ENCODE measurements at regions not wholly inside any gene's neighbourhood (a gene's known extent, or its start where the extent isn't known, plus 50 kb on each side); places are given as distances from the start of the nearest gene placed in this dataset.
"Not testable (repeated sequence)": the region's sequence is repeated elsewhere in the genome, so short reads cannot be mapped to it uniquely, and the experiment has no call there.

DNA sequence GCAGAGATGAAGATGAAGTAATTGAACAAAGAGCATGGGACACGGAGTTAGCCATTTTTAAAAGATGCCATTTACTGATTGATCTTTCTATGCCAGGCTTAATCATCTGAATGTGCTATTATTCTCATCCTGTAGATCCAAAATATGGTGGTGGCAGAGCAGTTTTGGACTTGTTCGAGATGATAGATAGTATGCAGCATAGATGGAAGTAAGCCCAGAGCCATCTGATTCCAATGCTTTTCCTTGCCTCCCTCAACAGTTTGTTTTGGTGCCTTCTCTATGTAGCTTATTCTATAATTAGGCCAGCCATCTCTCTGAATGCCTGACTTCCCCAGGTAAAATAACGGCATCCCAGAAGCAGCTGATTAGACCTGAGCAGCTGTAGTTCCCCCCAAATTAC lies 152.6 kb upstream of the CLNK start:
- no peak overlapping the region for H3K27ac ChIP-seq (replicated peaks)
- H3K27me3 ChIP-seq (ENCODE audit: low read depth), result no peaks in the 10 kb centered on the region
- intact Hi-C loops (cut with micrococcal nuclease), result no loop called here
- H3K4me3 ChIP-seq, result no peak overlapping the region
- no peaks in the 10 kb centered on the region for H3K36me3 ChIP-seq
- no peaks in the 10 kb centered on the region for H3K9me3 ChIP-seq (replicated peaks)
- no peak for DNase-seq
- TF ChIP-seq CTCF (IDR thresholded peaks at IDR 0.05; ENCODE audit: borderline replicate concordance), result no peak
- H3K4me1 ChIP-seq, result no peaks in the 10 kb centered on the region

- no peaks in the 10 kb centered on the region for H3K9me3 ChIP-seq (replicated peaks)
- no peaks in the 10 kb centered on the region for H3K4me1 ChIP-seq
- H3K36me3 ChIP-seq, result no peaks in the 10 kb centered on the region
- H3K27ac ChIP-seq (replicated peaks), result no peak overlapping the region
- intact Hi-C loops (cut with micrococcal nuclease), result no loop called here
- no peak for DNase-seq
- TF ChIP-seq CTCF (IDR thresholded peaks at IDR 0.05; ENCODE audit: borderline replicate concordance), result no peak
- H3K4me3 ChIP-seq, result no peak overlapping the region
- H3K27me3 ChIP-seq (ENCODE audit: low read depth), result peaks cover 6% of the 10 kb centered on the region
Observed at GRCh38 chr4:10832806-10833628, 148.4 kb upstream of the CLNK start.

- H3K9me3 ChIP-seq (replicated peaks), result no peaks in the 10 kb centered on the region
- no peaks in the 10 kb centered on the region for H3K4me1 ChIP-seq
- no peak for DNase-seq
- H3K27ac ChIP-seq (replicated peaks), result no peak overlapping the region
- intact Hi-C loops (cut with micrococcal nuclease), result no loop called here
- H3K4me3 ChIP-seq, result no peak overlapping the region
- H3K36me3 ChIP-seq, result no peaks in the 10 kb centered on the region
- no peak for TF ChIP-seq CTCF (IDR thresholded peaks at IDR 0.05; ENCODE audit: borderline replicate concordance)
- peaks cover 6% of the 10 kb centered on the region for H3K27me3 ChIP-seq (ENCODE audit: low read depth)
Observed at GRCh38 chr4:10831727-10832408, 147.3 kb upstream of the CLNK start.

- H3K9me3 ChIP-seq (replicated peaks); H3K4me3 ChIP-seq; H3K27ac ChIP-seq (replicated peaks); intact Hi-C loops (cut with micrococcal nuclease); H3K27me3 ChIP-seq (ENCODE audit: low read depth); H3K4me1 ChIP-seq; H3K36me3 ChIP-seq; DNase-seq: not testable (repeated sequence)
Observed at GRCh38 chr4:10828918-10829538, 144.5 kb upstream of the CLNK start.

DNA sequence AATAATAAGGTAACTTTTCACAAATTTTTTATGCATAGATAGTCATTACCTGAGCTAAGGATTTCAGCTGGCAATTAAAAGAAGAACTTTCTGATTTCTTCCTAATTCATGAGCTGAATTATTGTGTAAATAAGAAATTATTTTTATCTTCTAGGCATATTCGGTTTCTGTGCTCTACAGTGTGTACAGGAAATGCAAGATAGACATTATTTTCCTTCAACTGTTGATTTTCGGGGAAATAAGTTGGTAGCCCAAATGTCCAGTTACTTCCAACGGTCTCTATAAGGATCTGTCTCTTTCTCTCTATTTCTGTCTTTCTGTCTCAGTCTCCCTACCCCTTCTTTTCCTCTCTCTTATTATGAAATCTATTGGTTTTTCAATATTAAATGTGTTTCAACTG lies 137.3 kb upstream of the CLNK start:
- Histone ChIP-seq H3K9me3 (replicated peaks) (no peaks in the 10 kb centered on the region), H3K4me1 (no peaks in the 10 kb centered on the region), H3K27ac (replicated peaks) (no peak overlapping the region), H3K27me3 (ENCODE audit: low read depth) (no peaks in the 10 kb centered on the region), H3K36me3 (no peaks in the 10 kb centered on the region), H3K4me3 (no peak overlapping the region)
- DNase-seq, result no peak
- intact Hi-C loops (cut with micrococcal nuclease), result no loop called here
- TF ChIP-seq CTCF (IDR thresholded peaks at IDR 0.05; ENCODE audit: borderline replicate concordance), result no peak

GRCh38 chr4:10816571-10816970 lies 132.0 kb upstream of the CLNK start:
- intact Hi-C loops (cut with micrococcal nuclease), result no loop called here
- TF ChIP-seq CTCF (IDR thresholded peaks at IDR 0.05; ENCODE audit: borderline replicate concordance), result no peak
- no peaks in the 10 kb centered on the region for H3K36me3 ChIP-seq
- no peaks in the 10 kb centered on the region for H3K27me3 ChIP-seq (ENCODE audit: low read depth)
- no peak overlapping the region for H3K27ac ChIP-seq (replicated peaks)
- no peak overlapping the region for H3K4me3 ChIP-seq
- H3K9me3 ChIP-seq (replicated peaks), result no peaks in the 10 kb centered on the region
- no peak for DNase-seq
- H3K4me1 ChIP-seq, result no peaks in the 10 kb centered on the region
